GM12872 (cell line): ENCODE measurements at regions not wholly inside any gene's neighbourhood (a gene's known extent, or its start where the extent isn't known, plus 50 kb on each side); places are given as distances from the start of the nearest gene placed in this dataset.

ENCODE experiments used
- TF ChIP-seq, protein P1 (sequence below): IDR thresholded peaks from 3 replicates; pipeline ENCODE4 v1.5.1; 2011; ENCODE audit warnings: low read depth, mild to moderate bottlenecking, low read length, moderate library complexity; ENCODE audit not compliant: insufficient read depth

DNA sequence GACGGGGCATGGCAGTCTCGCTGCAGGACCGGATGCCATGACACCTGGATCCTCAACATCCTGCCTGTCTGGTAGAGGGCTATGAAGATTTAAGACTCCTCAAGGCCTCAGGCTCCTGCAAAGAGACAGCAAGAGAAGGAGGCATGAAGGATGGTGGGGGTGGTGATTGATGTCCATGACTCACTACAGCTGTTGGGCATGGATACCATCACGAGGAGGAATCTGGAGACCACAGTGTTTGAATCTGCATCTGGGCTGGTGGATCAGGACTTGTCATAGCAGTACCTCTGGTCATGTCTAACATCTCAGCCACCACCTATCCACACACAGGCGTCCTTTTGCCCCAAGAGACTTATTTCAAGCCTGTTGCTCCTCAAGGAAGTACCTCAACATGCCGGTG, 50.2 kb upstream of the WSCD1 start:
- TF ChIP-seq, protein P1, sequence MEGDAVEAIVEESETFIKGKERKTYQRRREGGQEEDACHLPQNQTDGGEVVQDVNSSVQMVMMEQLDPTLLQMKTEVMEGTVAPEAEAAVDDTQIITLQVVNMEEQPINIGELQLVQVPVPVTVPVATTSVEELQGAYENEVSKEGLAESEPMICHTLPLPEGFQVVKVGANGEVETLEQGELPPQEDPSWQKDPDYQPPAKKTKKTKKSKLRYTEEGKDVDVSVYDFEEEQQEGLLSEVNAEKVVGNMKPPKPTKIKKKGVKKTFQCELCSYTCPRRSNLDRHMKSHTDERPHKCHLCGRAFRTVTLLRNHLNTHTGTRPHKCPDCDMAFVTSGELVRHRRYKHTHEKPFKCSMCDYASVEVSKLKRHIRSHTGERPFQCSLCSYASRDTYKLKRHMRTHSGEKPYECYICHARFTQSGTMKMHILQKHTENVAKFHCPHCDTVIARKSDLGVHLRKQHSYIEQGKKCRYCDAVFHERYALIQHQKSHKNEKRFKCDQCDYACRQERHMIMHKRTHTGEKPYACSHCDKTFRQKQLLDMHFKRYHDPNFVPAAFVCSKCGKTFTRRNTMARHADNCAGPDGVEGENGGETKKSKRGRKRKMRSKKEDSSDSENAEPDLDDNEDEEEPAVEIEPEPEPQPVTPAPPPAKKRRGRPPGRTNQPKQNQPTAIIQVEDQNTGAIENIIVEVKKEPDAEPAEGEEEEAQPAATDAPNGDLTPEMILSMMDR = no peak

GRCh38 chr17:6020376-6021010, 49.7 kb upstream of the WSCD1 start:
- TF ChIP-seq, protein P1 = no peak
